ENCODE measurements at regions not wholly inside any gene's neighbourhood (a gene's known extent, or its start where the extent isn't known, plus 50 kb on each side); places are given as distances from the start of the nearest gene placed in this dataset.

- H3K4me2 ChIP-seq (ENCODE audit: low read length) = no peak overlapping the region
- H3K4me1 ChIP-seq (ENCODE audit: low read length) = no peaks in the 10 kb centered on the region
- H3K36me3 ChIP-seq (replicated peaks; ENCODE audit: low read depth, low read length) = no peaks in the 10 kb centered on the region
- no peak for TF ChIP-seq EZH2phosphoT487 (IDR thresholded peaks at IDR 0.05; ENCODE audit: low read depth)
- TF ChIP-seq, protein P1, sequence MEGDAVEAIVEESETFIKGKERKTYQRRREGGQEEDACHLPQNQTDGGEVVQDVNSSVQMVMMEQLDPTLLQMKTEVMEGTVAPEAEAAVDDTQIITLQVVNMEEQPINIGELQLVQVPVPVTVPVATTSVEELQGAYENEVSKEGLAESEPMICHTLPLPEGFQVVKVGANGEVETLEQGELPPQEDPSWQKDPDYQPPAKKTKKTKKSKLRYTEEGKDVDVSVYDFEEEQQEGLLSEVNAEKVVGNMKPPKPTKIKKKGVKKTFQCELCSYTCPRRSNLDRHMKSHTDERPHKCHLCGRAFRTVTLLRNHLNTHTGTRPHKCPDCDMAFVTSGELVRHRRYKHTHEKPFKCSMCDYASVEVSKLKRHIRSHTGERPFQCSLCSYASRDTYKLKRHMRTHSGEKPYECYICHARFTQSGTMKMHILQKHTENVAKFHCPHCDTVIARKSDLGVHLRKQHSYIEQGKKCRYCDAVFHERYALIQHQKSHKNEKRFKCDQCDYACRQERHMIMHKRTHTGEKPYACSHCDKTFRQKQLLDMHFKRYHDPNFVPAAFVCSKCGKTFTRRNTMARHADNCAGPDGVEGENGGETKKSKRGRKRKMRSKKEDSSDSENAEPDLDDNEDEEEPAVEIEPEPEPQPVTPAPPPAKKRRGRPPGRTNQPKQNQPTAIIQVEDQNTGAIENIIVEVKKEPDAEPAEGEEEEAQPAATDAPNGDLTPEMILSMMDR (IDR thresholded peaks at IDR 0.05; ENCODE audit: low read depth, low read length) = no peak
- no peaks in the 10 kb centered on the region; the same call in 1 of the 2 replicates for H3K9me3 ChIP-seq (ENCODE audit: insufficient read depth, low read length)
- no peak overlapping the region for H3K27ac ChIP-seq (ENCODE audit: low read length)
- H3K4me3 ChIP-seq (ENCODE audit: low read length) = no peak overlapping the region
- H2AFZ ChIP-seq (ENCODE audit: low read depth, low read length) = no peak overlapping the region
- H4K20me1 ChIP-seq (ENCODE audit: insufficient read depth, low read length) = no peaks in the 10 kb centered on the region
- H3K79me2 ChIP-seq (ENCODE audit: low read length) = no peaks in the 10 kb centered on the region
- H3K27me3 ChIP-seq (ENCODE audit: low read depth, low read length) = no peaks in the 10 kb centered on the region
- H3K9ac ChIP-seq (ENCODE audit: low read length) = no peak overlapping the region
Observed at GRCh38 chr16:51707666-51708065, 556.6 kb upstream of the SALL1 start.

DNA sequence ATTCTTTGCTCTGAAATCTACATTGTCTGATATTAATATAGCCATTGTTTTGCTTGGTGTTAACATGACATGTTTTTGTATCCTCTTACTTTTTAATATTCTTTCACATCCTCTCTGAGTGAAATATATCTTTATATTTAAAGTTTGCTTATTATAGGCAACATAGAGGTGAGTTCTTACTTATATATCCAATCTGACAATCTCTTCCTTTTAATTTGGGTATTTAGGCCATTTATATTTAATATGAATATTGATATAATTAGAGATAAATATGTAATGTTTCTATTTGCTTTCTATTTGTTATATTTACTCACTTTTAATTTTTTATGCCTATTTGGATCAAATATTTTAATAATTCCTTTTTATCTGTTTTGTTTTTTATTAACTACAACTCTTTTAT, 554.1 kb upstream of the SALL1 start:
- no peak for TF ChIP-seq EZH2phosphoT487 (IDR thresholded peaks at IDR 0.05; ENCODE audit: low read depth)
- TF ChIP-seq, protein P1 (IDR thresholded peaks at IDR 0.05; ENCODE audit: low read depth, low read length) = no peak
- no peak overlapping the region for H2AFZ ChIP-seq (ENCODE audit: low read depth, low read length)
- no peaks in the 10 kb centered on the region for H3K79me2 ChIP-seq (ENCODE audit: low read length)
- H3K4me1 ChIP-seq (ENCODE audit: low read length) = no peaks in the 10 kb centered on the region
- no peak overlapping the region for H3K4me3 ChIP-seq (ENCODE audit: low read length)
- no peaks in the 10 kb centered on the region for H3K27me3 ChIP-seq (ENCODE audit: low read depth, low read length)
- no peak overlapping the region for H3K4me2 ChIP-seq (ENCODE audit: low read length)
- no peak overlapping the region for H3K27ac ChIP-seq (ENCODE audit: low read length)
- H3K9ac ChIP-seq (ENCODE audit: low read length) = no peak overlapping the region
- H3K9me3 ChIP-seq (ENCODE audit: insufficient read depth, low read length) = no peaks in the 10 kb centered on the region; the same call in 1 of the 2 replicates
- no peaks in the 10 kb centered on the region for H4K20me1 ChIP-seq (ENCODE audit: insufficient read depth, low read length)
- no peaks in the 10 kb centered on the region for H3K36me3 ChIP-seq (replicated peaks; ENCODE audit: low read depth, low read length)

DNA sequence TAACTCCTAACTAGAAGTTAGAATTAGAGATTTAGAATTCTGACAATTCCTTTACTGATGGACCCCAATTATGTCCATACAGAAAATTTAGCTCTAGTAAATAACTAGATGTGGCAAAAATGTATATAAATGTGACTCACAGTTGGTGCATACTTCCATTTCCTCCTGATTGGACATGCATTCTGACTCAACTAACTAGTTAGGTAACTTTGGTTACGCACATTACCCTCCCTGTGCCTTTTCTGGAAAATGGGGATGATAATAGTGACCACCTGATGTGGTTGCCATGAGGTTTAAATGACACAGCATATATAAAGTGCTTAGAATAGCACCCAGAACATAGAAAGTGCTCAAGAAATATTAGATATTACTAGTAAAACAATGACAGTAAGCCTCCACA, 550.0 kb upstream of the SALL1 start:
- Histone ChIP-seq H3K4me2 (ENCODE audit: low read length) (no peak overlapping the region), H3K27ac (ENCODE audit: low read length) (no peak overlapping the region), H2AFZ (ENCODE audit: low read depth, low read length) (no peak overlapping the region), H3K4me3 (ENCODE audit: low read length) (no peak overlapping the region), H3K79me2 (ENCODE audit: low read length) (no peaks in the 10 kb centered on the region), H3K9me3 (ENCODE audit: insufficient read depth, low read length) (no peaks in the 10 kb centered on the region), H3K4me1 (ENCODE audit: low read length) (no peaks in the 10 kb centered on the region), H4K20me1 (ENCODE audit: insufficient read depth, low read length) (no peaks in the 10 kb centered on the region), H3K9ac (ENCODE audit: low read length) (no peak overlapping the region), H3K27me3 (ENCODE audit: low read depth, low read length) (no peaks in the 10 kb centered on the region), H3K36me3 (replicated peaks; ENCODE audit: low read depth, low read length) (no peaks in the 10 kb centered on the region)
- TF ChIP-seq, protein P1 (IDR thresholded peaks at IDR 0.05; ENCODE audit: low read depth, low read length) = no peak
- TF ChIP-seq EZH2phosphoT487 (IDR thresholded peaks at IDR 0.05; ENCODE audit: low read depth) = no peak

- Histone ChIP-seq H3K27me3 (ENCODE audit: low read depth, low read length) (no peaks in the 10 kb centered on the region), H3K9me3 (ENCODE audit: insufficient read depth, low read length) (no peaks in the 10 kb centered on the region), H2AFZ (ENCODE audit: low read depth, low read length) (no peak overlapping the region), H3K79me2 (ENCODE audit: low read length) (no peaks in the 10 kb centered on the region), H3K36me3 (replicated peaks; ENCODE audit: low read depth, low read length) (no peaks in the 10 kb centered on the region), H3K27ac (ENCODE audit: low read length) (no peak overlapping the region), H3K9ac (ENCODE audit: low read length) (no peak overlapping the region), H4K20me1 (ENCODE audit: insufficient read depth, low read length) (no peaks in the 10 kb centered on the region), H3K4me1 (ENCODE audit: low read length) (no peaks in the 10 kb centered on the region), H3K4me2 (ENCODE audit: low read length) (no peak overlapping the region), H3K4me3 (ENCODE audit: low read length) (no peak overlapping the region)
- no peak for TF ChIP-seq EZH2phosphoT487 (IDR thresholded peaks at IDR 0.05; ENCODE audit: low read depth)
- TF ChIP-seq, protein P1 (IDR thresholded peaks at IDR 0.05; ENCODE audit: low read depth, low read length) = no peak
Observed at GRCh38 chr16:51699686-51700396, 548.8 kb upstream of the SALL1 start.
